H9 (cell line): ENCODE measurements at regions not wholly inside any gene's neighbourhood (a gene's known extent, or its start where the extent isn't known, plus 50 kb on each side); places are given as distances from the start of the nearest gene placed in this dataset.

Experiments
- DNase-seq: peaks from one replicate; pipeline ENCODE4 v3.0.0-alpha.2; 2017
- H2AFZ ChIP-seq: one replicate; pipeline ENCODE4 v1.6.1; 2013; ENCODE audit warnings: mild to moderate bottlenecking, low read length, control low read depth, moderate library complexity
- H2AK5ac ChIP-seq: 2 replicates; pipeline ENCODE4 v1.6.1; 2013; ENCODE audit warnings: low read length, control low read depth, mixed read lengths; ENCODE audit not compliant: insufficient read length
- H2BK120ac ChIP-seq: one replicate; pipeline ENCODE4 v1.6.1; 2013; ENCODE audit warnings: low read depth, mild to moderate bottlenecking, low read length, control low read depth, inconsistent platforms; ENCODE audit not compliant: poor library complexity, severe bottlenecking
- H2BK12ac ChIP-seq: 2 replicates; pipeline ENCODE4 v1.6.1; 2013; ENCODE audit warnings: low read length, control low read depth, mixed read lengths, low read depth; ENCODE audit not compliant: insufficient read length
- H2BK15ac ChIP-seq: 2 replicates; pipeline ENCODE4 v1.6.1; 2013; ENCODE audit warnings: low read depth, low read length, control low read depth
- H2BK20ac ChIP-seq: one replicate; pipeline ENCODE4 v1.6.1; 2013; ENCODE audit warnings: low read depth, mild to moderate bottlenecking, low read length, control low read depth, inconsistent platforms; ENCODE audit not compliant: poor library complexity, severe bottlenecking
- H2BK5ac ChIP-seq: 2 replicates; pipeline ENCODE4 v1.6.1; 2013; ENCODE audit warnings: low read length, control low read depth, mixed read lengths; ENCODE audit not compliant: insufficient read length
- H3K14ac ChIP-seq: 2 replicates; pipeline ENCODE4 v1.6.1; 2013; ENCODE audit warnings: low read length, control low read depth; ENCODE audit not compliant: insufficient read depth
- H3K18ac ChIP-seq: 2 replicates; pipeline ENCODE4 v1.6.1; 2013; ENCODE audit warnings: low read depth, mild to moderate bottlenecking, mixed read lengths, low read length, control low read depth; ENCODE audit not compliant: insufficient read length
- H3K23ac ChIP-seq: 2 replicates; pipeline ENCODE4 v1.6.1; 2013; ENCODE audit warnings: low read length, control low read depth, mixed read lengths, low read depth; ENCODE audit not compliant: insufficient read length
- H3K23me2 ChIP-seq: 2 replicates; pipeline ENCODE4 v1.6.1; 2013; ENCODE audit warnings: low read depth, mild to moderate bottlenecking, mixed read lengths, low read length, control low read depth; ENCODE audit not compliant: insufficient read length, poor library complexity, severe bottlenecking
- H3K27ac ChIP-seq: 2 replicates; pipeline ENCODE4 v1.5.1; 2013; ENCODE audit warnings: low read length, control low read depth, mixed read lengths, low read depth; ENCODE audit not compliant: insufficient read length
- H3K27me3 ChIP-seq: 2 replicates; pipeline ENCODE4 v1.6.1; 2013; ENCODE audit warnings: low read length, control low read depth, inconsistent platforms; ENCODE audit not compliant: insufficient read depth
- H3K4ac ChIP-seq: 2 replicates; pipeline ENCODE4 v1.6.1; 2013; ENCODE audit warnings: low read depth, mild to moderate bottlenecking, control low read depth, inconsistent platforms, low read length, moderate library complexity
- H3K4me1 ChIP-seq: 2 replicates; pipeline ENCODE4 v1.6.1; 2013; ENCODE audit warnings: low read length, control low read depth, inconsistent platforms; ENCODE audit not compliant: insufficient read depth
- H3K4me2 ChIP-seq: 2 replicates; pipeline ENCODE4 v1.6.1; 2013; ENCODE audit warnings: low read length, control low read depth, mixed read lengths; ENCODE audit not compliant: insufficient read length, insufficient read depth
- H3K56ac ChIP-seq: 2 replicates; pipeline ENCODE4 v1.6.1; 2013; ENCODE audit warnings: low read depth, mild to moderate bottlenecking, mixed read lengths, low read length, control low read depth; ENCODE audit not compliant: insufficient read length
- H3K79me1 ChIP-seq: 2 replicates; pipeline ENCODE4 v1.6.1; 2013; ENCODE audit warnings: low read depth, mild to moderate bottlenecking, moderate library complexity, low read length, control low read depth, inconsistent platforms; ENCODE audit not compliant: insufficient read depth, poor library complexity, severe bottlenecking
- H3K79me2 ChIP-seq: 2 replicates; pipeline ENCODE4 v1.6.1; 2013; ENCODE audit warnings: low read length, control low read depth, inconsistent platforms; ENCODE audit not compliant: insufficient read depth
- H3K9ac ChIP-seq: 2 replicates; pipeline ENCODE4 v1.6.1; 2013; ENCODE audit warnings: low read length, control low read depth, mixed read lengths; ENCODE audit not compliant: insufficient read length; ENCODE audit errors: extremely low read depth
- H3K9me3 ChIP-seq: one replicate; pipeline ENCODE4 v1.6.1; 2013; ENCODE audit warnings: low read depth, low read length, inconsistent platforms; ENCODE audit not compliant: control insufficient read depth
- H3T11ph ChIP-seq: one replicate; pipeline ENCODE4 v1.6.1; 2013; ENCODE audit warnings: mild to moderate bottlenecking, low read length, control low read depth, inconsistent platforms
- H4K20me1 ChIP-seq: one replicate; pipeline ENCODE4 v1.6.1; 2013; ENCODE audit not compliant: control insufficient read depth, insufficient read length, insufficient read depth
- H4K5ac ChIP-seq: 2 replicates; pipeline ENCODE4 v1.6.1; 2013; ENCODE audit warnings: low read depth, mild to moderate bottlenecking, mixed read lengths, low read length, control low read depth; ENCODE audit not compliant: insufficient read length
- H4K8ac ChIP-seq: replicated peaks from 2 replicates; pipeline ENCODE4 v1.6.1; 2013; ENCODE audit warnings: low read length, control low read depth, mixed read lengths, low read depth; ENCODE audit not compliant: insufficient read length
- H4K91ac ChIP-seq: 2 replicates; pipeline ENCODE4 v1.6.1; 2013; ENCODE audit warnings: low read depth, mild to moderate bottlenecking, moderate library complexity, mixed read lengths, low read length, control low read depth; ENCODE audit not compliant: insufficient read length
- H3K27ac Mint-ChIP-seq, 3 experiments: 2 replicates in 2 of 3; 3 replicates in 1 of 3; pipeline ENCODE4 v1.8.0; 2020 to 2021; ENCODE audit warnings: mixed read lengths in 3 of 3, mild to moderate bottlenecking in 1 of 3, moderate library complexity in 1 of 3
- H3K27me3 Mint-ChIP-seq: 2 replicates; pipeline ENCODE4 v1.8.0; 2021; ENCODE audit warnings: low read depth, mild to moderate bottlenecking, moderate library complexity, mixed read lengths
- H3K36me3 Mint-ChIP-seq, 3 experiments: 2 replicates in 2 of 3; 3 replicates in 1 of 3; pipeline ENCODE4 v1.8.0; 2020 to 2021; ENCODE audit warnings: low read depth in 3 of 3, mixed read lengths in 3 of 3; ENCODE audit not compliant: insufficient read depth in 1 of 3
- H3K4me1 Mint-ChIP-seq, 2 experiments: 2 replicates each; pipeline ENCODE4 v1.8.0; 2020; ENCODE audit warnings: mixed read lengths in 2 of 2
- H3K4me3 Mint-ChIP-seq, 2 experiments: 2 replicates in 1 of 2; 3 replicates in 1 of 2; pipeline ENCODE4 v1.8.0; 2020 to 2021; ENCODE audit warnings: mild to moderate bottlenecking in 2 of 2, mixed read lengths in 2 of 2, moderate library complexity in 1 of 2
- H3K9me3 Mint-ChIP-seq, 2 experiments: 2 replicates in 1 of 2; 3 replicates in 1 of 2; pipeline ENCODE4 v1.8.0; 2020; ENCODE audit warnings: mild to moderate bottlenecking in 2 of 2, mixed read lengths in 2 of 2, moderate library complexity in 1 of 2
- WGBS: extraction: QIAGEN DNeasy Blood & Tissue Kit; methylation state at CpG from one replicate; pipeline ENCODE4 v1.1.7; 2013; ENCODE audit warnings: missing lambda C conversion rate, low lambda C conversion rate, mixed read lengths; ENCODE audit not compliant: insufficient read length; ENCODE audit errors: extremely low coverage; 5-methylcytosine and 5-hydroxymethylcytosine counted together
- TF ChIP-seq, protein P1 (sequence below): fragments of 200-600 bp; sonication (generic); conservative IDR thresholded peaks from 3 replicates; pipeline ENCODE4 v1.8.0; 2021; ENCODE audit warnings: antibody characterized with exemption, mild to moderate bottlenecking

DNA sequence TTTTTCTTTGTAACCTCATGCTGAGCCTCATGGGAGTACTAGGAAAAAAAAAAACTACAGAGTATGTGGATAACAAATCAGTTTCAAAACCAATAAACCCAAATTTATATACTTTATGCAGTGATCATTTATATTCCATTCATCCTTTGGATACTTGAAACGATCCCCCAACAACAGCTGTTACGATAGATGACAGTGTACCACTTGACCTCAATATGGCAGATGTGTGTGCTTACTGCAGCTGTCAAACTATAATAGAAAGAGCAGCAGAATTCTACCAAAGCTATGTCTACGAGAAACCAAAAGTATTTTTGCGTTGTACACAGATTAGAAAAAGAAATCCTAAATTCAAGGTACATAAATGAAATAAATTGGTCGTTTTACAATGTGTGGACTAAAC lies 337.8 kb downstream of the PDGFC start:
- Histone ChIP-seq H3K4me2 (no peak overlapping the region), H3K23ac (no peak overlapping the region), H3K18ac (no peak overlapping the region), H3K9ac (no peak overlapping the region), H3T11ph (no peak overlapping the region), H3K4ac (no peak overlapping the region), H2BK20ac (no peak overlapping the region), H3K79me1 (no peaks in the 10 kb centered on the region), H4K91ac (no peak overlapping the region), H3K27ac (no peak overlapping the region), H2BK5ac (no peak overlapping the region), H3K56ac (no peak overlapping the region), H3K4me1 (no peaks in the 10 kb centered on the region; the same call in 1 of the 2 replicates), H3K27me3 (no peaks in the 10 kb centered on the region), H2AFZ (no peak overlapping the region), H3K23me2 (no peaks in the 10 kb centered on the region), H2BK12ac (no peak overlapping the region), H3K14ac (no peak overlapping the region), H3K79me2 (no peaks in the 10 kb centered on the region), H2AK5ac (no peak overlapping the region), H3K9me3 (no peaks in the 10 kb centered on the region), H2BK15ac (no peak overlapping the region), H2BK120ac (no peak overlapping the region), H4K8ac (no peak overlapping the region), H4K5ac (no peak overlapping the region), H4K20me1 (no peaks in the 10 kb centered on the region)
- DNase-seq: no peak
- H3K27me3 Mint-ChIP-seq: no peaks in the 10 kb centered on the region
- H3K9me3 Mint-ChIP-seq: peaks cover 15 to 18% of the 10 kb centered on the region in 2 experiments; a peak in 4 of 5 replicates
- peaks cover 10 to 19% of the 10 kb centered on the region in 2 experiments for H3K4me1 Mint-ChIP-seq
- TF ChIP-seq, protein P1, sequence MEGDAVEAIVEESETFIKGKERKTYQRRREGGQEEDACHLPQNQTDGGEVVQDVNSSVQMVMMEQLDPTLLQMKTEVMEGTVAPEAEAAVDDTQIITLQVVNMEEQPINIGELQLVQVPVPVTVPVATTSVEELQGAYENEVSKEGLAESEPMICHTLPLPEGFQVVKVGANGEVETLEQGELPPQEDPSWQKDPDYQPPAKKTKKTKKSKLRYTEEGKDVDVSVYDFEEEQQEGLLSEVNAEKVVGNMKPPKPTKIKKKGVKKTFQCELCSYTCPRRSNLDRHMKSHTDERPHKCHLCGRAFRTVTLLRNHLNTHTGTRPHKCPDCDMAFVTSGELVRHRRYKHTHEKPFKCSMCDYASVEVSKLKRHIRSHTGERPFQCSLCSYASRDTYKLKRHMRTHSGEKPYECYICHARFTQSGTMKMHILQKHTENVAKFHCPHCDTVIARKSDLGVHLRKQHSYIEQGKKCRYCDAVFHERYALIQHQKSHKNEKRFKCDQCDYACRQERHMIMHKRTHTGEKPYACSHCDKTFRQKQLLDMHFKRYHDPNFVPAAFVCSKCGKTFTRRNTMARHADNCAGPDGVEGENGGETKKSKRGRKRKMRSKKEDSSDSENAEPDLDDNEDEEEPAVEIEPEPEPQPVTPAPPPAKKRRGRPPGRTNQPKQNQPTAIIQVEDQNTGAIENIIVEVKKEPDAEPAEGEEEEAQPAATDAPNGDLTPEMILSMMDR: no peak
- no peak overlapping the region for H3K4me3 Mint-ChIP-seq
- WGBS: no CpG with 5 or more reads among the region's 5 CpGs
- no peak overlapping the region for H3K27ac Mint-ChIP-seq
- peaks cover 9 to 14% (median 9%) of the 10 kb centered on the region in 3 experiments for H3K36me3 Mint-ChIP-seq
